Chondrocyte (in vitro differentiated cells): ENCODE measurements at regions not wholly inside any gene's neighbourhood (a gene's known extent, or its start where the extent isn't known, plus 50 kb on each side); places are given as distances from the start of the nearest gene placed in this dataset.

Source experiments
- DNase-seq: peaks from one replicate; pipeline ENCODE4 v3.0.0; 2021; ENCODE audit warnings: mixed read lengths, low spot score
- H3K27ac Mint-ChIP-seq: one replicate; pipeline ENCODE4 v1.8.0; 2021; ENCODE audit warnings: mild to moderate bottlenecking, moderate library complexity, mixed read lengths; ENCODE audit not compliant: unreplicated experiment
- H3K27me3 Mint-ChIP-seq: 2 replicates; pipeline ENCODE4 v1.8.0; 2021; ENCODE audit warnings: low read depth, mixed read lengths
- H3K36me3 Mint-ChIP-seq: 2 replicates; pipeline ENCODE4 v1.8.0; 2021; ENCODE audit warnings: low read depth, mixed read lengths
- H3K4me1 Mint-ChIP-seq: 2 replicates; pipeline ENCODE4 v1.8.0; 2021; ENCODE audit warnings: low read depth, mild to moderate bottlenecking, mixed read lengths
- H3K4me3 Mint-ChIP-seq: one replicate; pipeline ENCODE4 v1.8.0; 2021; ENCODE audit warnings: mild to moderate bottlenecking, moderate library complexity, mixed read lengths; ENCODE audit not compliant: unreplicated experiment
- H3K9me3 Mint-ChIP-seq: 2 replicates; pipeline ENCODE4 v1.8.0; 2021; ENCODE audit warnings: low read depth, mixed read lengths
- CTCF ChIP-seq: fragments of 200-600 bp; sonication (generic); IDR thresholded peaks from 2 replicates; pipeline ENCODE4 v1.5.0; 2021; ENCODE audit warnings: antibody characterized with exemption, mild to moderate bottlenecking, moderate library complexity

GRCh38 chr13:76703216-76703615, 183.0 kb downstream of the KCTD12 start:
- H3K4me1 Mint-ChIP-seq, result peaks cover 12% of the 10 kb centered on the region
- H3K4me3 Mint-ChIP-seq, result no peak overlapping the region
- H3K9me3 Mint-ChIP-seq, result peaks cover 3% of the 10 kb centered on the region
- DNase-seq, result no peak
- H3K27ac Mint-ChIP-seq, result no peak overlapping the region
- H3K27me3 Mint-ChIP-seq, result no peaks in the 10 kb centered on the region
- TF ChIP-seq CTCF, result no peak
- H3K36me3 Mint-ChIP-seq, result peaks cover 3% of the 10 kb centered on the region

GRCh38 chr13:76697288-76697687, 188.9 kb downstream of the KCTD12 start:
- Mint-ChIP-seq H3K4me1 (peaks cover 12% of the 10 kb centered on the region), H3K9me3 (peaks cover 7% of the 10 kb centered on the region), H3K36me3 (peaks cover 3% of the 10 kb centered on the region), H3K27ac (no peak overlapping the region), H3K4me3 (no peak overlapping the region), H3K27me3 (no peaks in the 10 kb centered on the region)
- TF ChIP-seq CTCF, result no peak
- no peak for DNase-seq

GRCh38 chr13:76696370-76696769, 189.8 kb downstream of the KCTD12 start:
- no peak overlapping the region for H3K4me3 Mint-ChIP-seq
- H3K4me1 Mint-ChIP-seq, result peaks cover 12% of the 10 kb centered on the region
- peaks cover 7% of the 10 kb centered on the region for H3K9me3 Mint-ChIP-seq
- H3K27me3 Mint-ChIP-seq, result no peaks in the 10 kb centered on the region
- no peak for TF ChIP-seq CTCF
- H3K27ac Mint-ChIP-seq, result peak overlapping the region; percentile 88
- peaks cover 3% of the 10 kb centered on the region for H3K36me3 Mint-ChIP-seq
- no peak for DNase-seq

- H3K9me3 Mint-ChIP-seq, result peaks cover 8% of the 10 kb centered on the region
Observed at GRCh38 chr13:76693086-76693485, 193.1 kb downstream of the KCTD12 start.

GRCh38 chr13:76692346-76692745, 193.9 kb downstream of the KCTD12 start:
- H3K27ac Mint-ChIP-seq, result no peak overlapping the region
- no peak for DNase-seq
- H3K9me3 Mint-ChIP-seq, result peaks cover 8% of the 10 kb centered on the region
- H3K4me1 Mint-ChIP-seq, result peaks cover 12% of the 10 kb centered on the region
- H3K36me3 Mint-ChIP-seq, result no peaks in the 10 kb centered on the region
- TF ChIP-seq CTCF, result no peak
- no peaks in the 10 kb centered on the region for H3K27me3 Mint-ChIP-seq
- H3K4me3 Mint-ChIP-seq, result no peak overlapping the region

More at GRCh38 chr13:76693086-76693485, 193.1 kb downstream of the KCTD12 start:
- Mint-ChIP-seq H3K27ac (no peak overlapping the region), H3K4me1 (peaks cover 12% of the 10 kb centered on the region), H3K27me3 (no peaks in the 10 kb centered on the region), H3K36me3 (no peaks in the 10 kb centered on the region), H3K4me3 (no peak overlapping the region)
- no peak for DNase-seq
- no peak for TF ChIP-seq CTCF
